Kasumi-1 (cell line): ENCODE measurements at regions not wholly inside any gene's neighbourhood (a gene's known extent, or its start where the extent isn't known, plus 50 kb on each side); places are given as distances from the start of the nearest gene placed in this dataset.
A peak's percentile ranks its signal among the peaks of the same experiment; 100 is the strongest.

Experiments used
- DNase-seq, 2 experiments: peaks; one replicate each; lab custom pipeline; 2025; lab: John Stamatoyannopoulos, UW

DNA sequence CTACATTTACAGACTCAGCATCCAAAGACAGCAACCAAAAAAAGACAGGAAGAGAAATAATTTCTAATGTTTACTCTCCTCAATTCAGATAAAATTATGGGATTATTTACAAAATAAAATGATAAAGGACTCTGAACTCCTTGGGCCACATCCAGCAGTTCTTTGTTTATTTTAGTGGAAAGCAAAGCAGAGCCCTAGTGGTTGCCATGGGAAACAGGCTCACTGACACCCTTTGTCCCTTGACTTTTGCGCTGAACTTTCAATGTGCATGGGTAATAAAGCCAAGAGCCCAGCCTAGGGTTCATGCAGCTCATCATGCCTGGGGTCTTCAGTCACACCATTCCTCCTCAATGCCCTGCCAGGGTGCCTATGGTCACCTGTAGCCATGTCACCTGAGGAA is 442.6 kb upstream of the IGFBP3 start:
- no peak for DNase-seq

DNA sequence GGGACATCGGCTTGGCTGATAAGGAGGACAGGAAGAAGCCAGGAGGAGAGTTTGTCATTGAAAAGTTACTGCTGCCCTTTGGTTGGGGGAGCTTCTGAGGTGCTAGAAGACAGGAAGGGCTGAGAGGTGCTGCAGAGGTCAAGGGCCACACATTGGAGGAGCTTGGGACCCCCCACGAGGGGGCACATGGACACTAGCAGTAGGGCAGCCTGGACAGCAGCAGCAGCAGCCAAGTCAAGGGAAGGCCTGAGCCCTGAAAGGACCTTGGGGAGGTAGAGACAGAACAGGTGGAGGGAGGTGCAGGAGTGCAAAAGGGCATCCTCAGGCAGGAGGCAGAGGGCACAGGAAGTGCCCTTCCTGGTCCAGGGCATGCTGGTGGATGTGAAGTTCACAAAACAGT is 439.7 kb upstream of the IGFBP3 start:
- DNase-seq, result no peak

DNA sequence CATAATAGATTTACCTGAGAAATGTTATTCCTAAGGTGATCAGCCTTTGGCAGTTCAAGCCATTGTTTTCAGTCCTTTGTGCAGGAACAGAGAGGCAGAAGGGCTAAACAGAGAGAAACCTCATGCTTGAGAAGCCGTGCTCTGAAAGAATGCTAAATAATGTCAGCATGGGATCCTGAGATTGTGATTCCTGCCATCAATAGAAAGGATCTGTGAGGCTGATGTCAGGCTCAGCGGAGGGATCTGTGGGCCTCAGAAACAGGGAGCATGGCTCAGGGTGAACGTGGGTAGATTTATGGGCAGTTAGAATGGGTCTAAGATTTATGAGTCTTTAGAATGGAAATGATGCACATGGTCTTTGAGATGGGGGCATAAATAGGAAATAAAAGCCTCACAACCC is 439.2 kb upstream of the IGFBP3 start:
- DNase-seq, result no peak

DNA sequence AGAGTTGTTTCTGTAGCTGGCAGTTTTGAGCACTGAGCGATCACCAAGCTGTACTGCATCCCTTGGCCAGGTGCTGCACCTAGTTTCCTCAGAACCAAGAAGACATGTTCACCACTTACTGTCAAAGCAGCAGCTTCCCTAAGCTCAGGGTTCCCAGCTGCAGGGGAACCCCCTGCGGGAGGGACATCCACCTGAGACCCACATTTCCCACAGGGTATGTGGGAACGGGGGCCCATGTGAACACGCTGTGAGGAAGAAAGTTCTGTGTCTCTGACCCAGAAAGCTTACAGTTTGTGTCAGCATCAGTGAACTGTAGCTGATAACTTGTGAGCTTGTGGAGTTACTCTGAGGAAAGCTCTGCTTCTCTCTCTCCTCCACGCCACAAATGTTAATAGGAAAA is 436.8 kb upstream of the IGFBP3 start:
- DNase-seq, result no peak

DNA sequence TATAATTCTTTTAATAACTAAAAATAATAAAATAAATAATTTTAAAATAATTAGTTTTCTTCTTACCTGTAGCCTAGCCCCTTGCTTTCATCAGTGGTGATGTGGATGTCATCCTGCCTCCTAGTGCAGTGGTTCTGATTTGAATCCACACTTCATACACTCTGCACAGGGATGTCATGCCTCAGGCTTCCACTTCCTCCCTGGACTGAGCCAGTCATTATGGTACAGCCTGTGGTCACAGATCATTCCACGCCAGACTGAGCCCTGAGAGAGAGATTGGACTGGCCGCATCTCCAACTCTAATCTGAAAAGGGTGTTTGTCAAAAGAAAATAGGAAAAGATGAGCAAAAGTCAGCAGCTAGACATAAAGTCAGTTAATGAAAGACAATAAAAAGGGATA is 436.2 kb upstream of the IGFBP3 start:
- no peak for DNase-seq

DNA sequence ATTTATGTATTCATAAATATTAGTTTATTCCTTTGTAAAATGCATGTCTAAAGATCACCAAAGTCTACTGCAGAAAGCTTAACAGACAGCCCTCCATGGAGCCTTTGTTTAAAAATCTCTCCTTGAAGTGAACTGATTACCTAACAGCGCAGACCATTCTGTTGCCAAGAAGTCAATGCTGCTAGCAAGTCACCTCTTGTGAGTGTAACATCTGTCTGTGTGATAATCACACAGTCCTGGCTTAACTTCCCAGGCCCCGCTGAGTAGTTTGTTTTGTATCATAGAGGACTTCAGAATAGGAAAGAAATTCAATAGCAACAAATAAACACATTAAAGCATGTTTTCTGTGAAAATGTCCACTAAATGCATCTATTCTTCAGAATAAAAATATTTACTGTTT is 435.3 kb upstream of the IGFBP3 start:
- no peak for DNase-seq

DNA sequence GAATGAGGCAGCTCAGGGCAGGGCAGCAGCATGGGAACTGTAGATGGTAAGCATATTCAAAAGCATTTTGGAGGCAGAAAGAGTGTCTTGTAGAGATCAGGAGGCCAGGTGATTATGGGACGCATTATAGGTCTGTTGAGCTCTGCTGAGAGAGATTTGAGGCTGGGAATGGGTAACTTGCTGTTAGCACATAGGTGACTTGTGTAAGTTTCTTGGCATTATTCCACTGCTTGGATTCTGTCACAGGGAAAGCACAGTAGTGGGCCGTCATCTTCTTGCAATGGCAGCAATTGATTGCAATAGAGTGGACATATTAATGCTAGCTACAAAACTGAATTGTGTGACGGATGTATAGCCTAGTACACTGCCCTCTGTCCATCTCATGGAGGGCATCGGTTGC is 434.3 kb upstream of the IGFBP3 start:
- DNase-seq, result no peak

DNA sequence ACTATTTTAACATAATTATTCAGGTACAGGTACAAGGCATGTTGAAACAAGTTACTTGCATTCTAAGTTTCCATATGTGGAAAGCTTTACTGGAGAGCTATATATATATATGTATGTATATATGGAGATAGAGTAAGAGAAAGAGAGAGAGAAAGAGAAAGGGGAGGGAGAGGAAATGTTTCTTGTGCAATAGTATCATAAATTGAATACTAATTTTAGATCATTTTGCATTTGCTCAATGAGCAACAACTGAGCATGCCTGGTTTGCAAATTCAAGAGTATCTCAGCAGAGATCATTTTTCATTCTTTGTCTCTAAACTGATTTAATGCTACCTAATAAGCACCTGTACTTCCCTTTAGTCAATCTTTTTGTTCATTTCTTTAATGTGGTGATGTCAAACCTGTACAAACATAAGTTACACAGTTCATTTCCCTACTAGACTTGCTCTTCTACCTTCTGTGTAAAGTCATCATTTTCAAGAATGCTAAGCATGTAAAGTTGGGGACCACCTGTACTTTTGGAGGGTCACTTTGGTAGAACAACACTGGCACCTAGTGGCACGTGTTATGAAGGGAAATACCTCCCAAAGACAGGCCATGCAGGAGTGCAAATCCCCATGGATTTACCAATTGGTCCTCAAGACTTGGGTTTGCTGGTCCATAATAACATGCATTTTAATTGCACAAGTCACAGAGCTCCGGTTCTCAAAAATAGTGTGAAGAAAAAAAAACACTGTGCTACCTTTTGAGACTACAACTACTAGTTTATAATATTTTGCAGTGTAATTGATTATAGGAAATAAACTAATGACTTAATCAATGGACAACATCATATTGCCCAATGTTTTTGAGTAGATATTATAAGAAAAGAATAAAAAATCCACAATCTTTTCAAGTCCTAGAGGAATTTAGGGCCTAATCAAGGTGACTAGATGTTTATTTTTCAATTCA is 431.2 kb upstream of the IGFBP3 start:
- peak; percentile 27 to 33 for DNase-seq

DNA sequence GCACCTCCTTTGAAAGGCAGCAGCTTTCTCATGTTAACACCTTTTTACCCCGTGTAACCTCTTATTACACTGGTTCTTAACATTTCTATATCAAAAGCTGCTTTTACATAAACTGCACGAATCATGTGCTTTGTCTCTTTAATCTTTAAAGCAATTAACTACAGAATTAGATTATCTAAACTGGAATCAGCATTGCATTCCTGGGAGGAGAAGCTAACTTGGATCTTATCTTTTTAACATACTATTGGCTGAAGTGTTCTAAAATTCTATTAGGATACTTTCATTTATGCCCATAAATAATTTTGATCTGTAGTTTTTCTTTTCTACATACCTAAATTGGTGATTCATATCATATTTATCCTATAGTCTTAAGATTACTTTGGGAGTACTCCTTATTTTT is 428.4 kb upstream of the IGFBP3 start:
- DNase-seq, result no peak

DNA sequence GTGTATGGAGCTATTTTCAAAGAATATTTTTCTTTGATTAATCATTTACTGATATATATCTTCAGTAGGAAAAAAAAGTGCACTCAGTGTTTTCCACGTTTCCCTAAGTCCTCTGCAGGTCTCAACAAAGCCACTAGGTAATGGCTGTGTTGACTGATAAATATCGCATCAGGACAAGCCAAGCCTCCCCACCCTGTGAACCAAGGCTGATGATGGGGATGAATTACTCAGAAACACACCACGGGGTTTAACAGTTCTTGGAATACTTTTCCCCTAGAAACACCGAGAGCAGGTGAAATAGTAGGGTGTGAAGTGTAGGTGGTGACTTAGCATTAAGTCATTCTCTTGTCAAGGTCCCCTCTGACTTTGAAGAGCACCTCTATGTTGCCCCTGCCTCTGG is 423.5 kb upstream of the IGFBP3 start:
- DNase-seq, result no peak

DNA sequence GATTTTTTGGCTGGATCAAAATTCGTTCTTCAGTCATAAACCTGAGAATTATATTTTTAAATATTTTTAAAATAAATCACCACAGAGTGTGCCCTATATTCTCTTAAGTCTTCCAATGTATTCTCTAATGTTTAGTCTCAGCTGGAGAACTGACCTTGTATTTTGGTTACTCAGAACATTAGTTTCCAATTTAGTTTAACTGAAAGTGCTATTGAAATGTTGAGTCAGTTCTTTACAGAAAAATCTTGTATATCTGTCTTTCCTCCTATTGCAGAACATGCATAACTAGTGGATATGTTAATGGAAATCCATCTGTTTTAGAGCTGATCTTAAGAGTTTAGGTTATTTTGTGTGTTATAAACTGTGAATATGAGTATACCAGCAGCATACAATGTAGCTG is 422.7 kb upstream of the IGFBP3 start:
- DNase-seq, result no peak

DNA sequence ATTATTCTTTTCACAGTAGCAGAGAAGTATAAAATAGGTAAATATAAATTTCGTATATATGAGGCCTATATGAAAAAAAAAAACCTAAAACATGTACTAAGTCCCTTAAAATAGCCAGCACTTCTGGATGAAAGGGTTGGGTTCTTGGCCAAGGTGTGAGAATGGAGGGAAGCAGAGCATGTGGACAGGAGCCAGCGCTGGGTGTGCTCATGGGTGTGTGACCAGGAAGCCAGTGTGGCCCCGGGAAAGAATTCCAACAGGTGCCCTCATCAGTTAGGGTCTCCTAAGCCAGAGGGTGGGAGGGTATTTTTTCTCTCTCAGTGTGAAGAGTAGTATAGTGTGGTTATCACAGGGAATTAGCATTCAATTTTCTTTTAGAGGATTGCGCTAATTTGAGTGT is 401.9 kb upstream of the IGFBP3 start:
- no peak for DNase-seq

DNA sequence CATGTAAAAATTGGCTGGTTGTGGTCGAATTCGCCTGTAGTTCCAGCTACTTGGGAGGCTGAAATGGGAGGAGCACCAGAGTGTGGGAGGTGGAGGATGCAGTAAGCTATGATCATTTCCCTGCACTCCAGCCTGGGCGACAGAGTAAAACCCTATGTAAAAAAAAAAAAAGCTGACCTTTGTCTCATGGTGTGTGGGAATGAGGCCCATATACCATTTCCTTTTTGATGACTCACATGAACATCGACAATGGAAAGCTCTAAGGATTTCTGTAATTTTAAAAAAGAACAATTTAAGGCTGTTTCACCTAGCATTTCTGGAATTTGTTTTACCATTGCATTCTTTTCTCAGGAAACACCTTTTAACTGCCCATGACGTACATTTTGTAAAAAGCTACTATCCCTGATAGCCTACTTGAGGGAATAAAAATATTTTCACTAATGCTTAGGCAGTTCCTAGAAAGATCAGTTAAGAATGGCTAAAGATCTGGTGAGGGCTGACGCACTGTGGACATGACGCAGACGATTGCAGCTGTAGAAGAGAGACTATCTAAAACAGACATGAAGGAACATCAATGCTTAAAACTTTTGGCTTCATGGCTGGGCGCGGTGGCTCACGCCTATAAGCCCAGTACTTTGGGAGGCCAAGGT is 400.6 kb upstream of the IGFBP3 start:
- DNase-seq, result no peak

DNA sequence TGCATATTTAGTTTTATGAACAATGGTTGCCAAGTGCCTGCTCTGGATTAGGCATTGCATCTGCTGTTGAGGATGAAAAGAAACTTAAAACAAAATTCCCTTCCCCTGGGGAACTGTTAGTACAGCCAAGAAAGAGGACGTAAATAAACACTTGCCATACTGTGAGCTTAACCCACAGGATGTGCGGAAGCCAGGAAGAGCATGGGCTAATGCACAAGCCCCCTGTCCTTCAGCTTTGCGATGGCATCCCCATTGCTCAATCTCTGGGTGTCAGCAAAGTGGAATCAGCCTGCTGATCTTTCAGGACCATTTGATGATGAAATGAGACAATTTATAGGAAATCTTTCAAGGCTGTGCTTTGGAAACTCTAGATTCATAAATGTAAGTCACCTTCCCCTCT is 399.9 kb upstream of the IGFBP3 start:
- no peak for DNase-seq

DNA sequence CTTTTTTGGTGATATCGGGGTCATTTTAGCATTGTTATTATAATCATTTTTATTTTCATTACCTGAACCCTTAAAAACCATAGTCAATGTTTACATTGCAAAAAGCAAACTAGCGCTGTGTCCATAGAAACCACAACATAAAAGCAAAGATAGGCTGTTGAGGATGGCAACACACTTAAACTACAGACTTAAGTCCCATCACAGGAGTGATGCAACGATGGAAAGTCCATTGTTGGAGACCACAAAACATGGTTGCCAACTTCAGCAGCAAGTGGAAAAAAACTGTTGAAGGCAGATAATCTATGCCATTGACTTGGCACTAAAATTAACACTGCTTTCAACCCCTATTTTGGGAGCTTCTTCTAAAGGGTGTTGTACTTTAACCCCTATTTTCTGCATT is 398.8 kb upstream of the IGFBP3 start:
- no peak for DNase-seq

DNA sequence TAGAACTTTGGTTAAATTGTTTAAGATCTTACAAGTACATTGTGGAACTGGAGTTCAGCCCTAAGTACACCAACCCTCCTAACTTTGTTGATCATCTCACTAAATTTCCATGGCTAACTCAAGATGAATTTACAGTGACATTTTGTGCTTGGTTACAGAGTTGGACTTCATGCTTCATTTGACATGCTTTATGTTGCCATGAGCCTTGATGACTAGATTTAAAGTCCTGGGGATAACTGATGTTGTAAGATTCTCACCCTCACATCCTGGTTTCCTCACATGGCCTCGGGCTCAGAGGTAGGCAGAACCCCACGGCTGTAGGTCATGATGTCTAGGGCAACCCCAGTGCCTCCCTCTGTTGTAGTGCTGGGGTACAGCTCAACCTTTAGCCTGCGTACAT is 397.2 kb upstream of the IGFBP3 start:
- DNase-seq, result no peak

DNA sequence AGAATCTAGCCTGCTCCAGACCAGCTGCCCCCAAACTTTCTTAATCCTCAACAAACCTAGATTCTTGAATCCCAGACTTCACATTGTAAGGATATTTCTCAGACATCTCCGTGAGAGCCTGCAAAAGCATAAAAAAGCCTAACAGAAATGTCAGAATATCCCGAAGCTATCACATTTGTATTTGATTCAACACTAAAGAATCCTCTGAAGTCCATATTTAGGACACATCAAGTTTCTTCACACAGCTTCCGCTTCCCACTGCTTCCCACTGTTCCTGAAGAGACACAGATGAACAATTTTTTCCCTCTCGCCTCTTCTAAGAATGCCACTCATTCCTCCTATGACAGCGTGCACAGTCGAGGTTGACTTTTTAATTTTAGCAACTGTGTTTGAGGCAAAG is 396.2 kb upstream of the IGFBP3 start:
- DNase-seq, result no peak

DNA sequence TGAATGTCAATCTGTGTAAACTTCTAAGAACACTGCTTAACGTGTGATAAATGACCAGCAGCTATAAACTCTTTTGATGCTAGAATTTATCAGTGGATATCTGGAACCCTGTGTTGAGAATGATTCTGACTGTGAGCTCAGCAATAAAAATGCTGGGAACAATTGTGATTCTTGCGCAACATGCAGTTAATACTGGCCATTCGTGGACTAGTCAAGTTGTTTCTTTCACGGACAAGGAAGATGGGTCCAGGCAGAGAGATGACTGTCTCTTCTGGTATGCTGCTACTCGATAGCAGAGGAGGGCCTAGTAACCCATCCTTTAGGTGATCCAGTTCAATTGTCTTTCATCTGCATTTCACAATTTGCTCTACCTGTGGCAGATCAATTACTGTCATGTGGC is 394.8 kb upstream of the IGFBP3 start:
- no peak for DNase-seq

DNA sequence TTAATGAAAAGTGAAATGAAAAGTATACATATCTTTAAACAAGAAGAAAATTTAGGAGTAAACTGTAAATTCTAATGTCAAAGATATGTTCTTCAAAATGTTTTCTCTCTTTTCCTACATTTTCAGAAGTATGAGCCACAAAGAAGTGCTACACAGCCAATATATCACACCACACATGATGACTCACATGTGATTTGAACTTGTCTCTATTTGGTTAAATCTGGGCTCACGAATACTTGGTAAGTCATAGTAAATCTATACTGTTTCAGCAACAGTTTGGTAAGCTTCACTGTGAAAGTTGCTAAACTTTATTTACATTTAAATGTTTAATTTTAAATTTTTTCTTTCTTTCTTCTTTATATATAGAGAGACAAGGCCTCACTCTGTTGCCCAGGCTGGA is 380.6 kb upstream of the IGFBP3 start:
- no peak for DNase-seq

DNA sequence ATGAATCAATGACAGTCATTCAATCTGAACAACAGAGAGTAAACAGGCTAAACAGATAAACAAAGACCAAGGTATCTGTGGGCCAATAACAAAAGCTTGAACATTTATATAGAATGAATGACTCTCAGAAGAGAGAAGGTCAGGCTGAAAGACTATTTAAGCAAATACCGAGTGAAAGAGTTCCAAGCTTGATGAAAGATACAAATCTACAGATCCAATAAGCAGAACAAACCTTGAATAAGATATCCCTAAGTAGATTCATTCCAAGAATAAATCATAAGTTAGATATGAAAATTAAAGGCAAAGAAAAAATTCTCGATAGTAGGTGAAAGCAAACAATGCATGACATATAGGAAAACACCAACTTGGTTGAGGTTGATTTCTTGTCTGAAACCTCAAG is 376.4 kb upstream of the IGFBP3 start:
- DNase-seq, result no peak

DNA sequence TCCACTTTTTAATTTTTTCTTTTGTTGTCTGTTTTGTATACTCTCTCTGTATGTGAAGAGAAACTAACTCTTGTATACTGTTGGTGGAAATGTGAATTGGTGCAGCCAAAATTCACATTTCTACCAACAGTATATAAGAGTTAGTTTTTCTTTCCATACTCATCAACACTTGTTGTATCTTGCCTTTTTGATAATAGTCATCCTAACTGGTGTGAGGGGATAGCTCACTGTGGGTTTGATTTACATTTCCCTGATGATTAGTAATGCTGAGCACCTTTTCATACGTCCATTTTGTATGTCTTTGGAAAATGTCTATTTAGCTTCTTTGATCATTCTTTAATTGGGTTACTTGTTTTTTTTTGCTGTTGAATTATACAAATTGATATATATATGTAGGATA is 375.5 kb upstream of the IGFBP3 start:
- no peak for DNase-seq

DNA sequence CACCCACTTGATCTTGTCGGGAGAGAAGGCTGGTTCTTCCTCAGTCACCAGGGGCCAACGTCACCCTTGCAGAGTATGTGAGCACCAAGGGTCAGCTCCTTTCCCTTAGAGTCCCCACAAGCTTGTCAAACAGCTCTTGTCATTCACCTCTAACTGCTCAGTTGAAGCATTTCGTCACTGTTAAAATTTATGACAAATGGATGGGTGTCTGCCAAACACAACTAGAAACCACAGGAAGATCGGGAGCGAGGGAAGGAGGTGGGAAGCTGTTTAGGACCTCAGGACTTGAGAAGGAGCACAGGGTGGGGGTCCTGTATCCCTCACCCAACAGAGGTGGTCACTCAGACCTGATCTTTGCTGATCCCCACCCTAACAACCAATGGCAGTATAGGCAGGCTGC is 373.3 kb upstream of the IGFBP3 start:
- no peak for DNase-seq

DNA sequence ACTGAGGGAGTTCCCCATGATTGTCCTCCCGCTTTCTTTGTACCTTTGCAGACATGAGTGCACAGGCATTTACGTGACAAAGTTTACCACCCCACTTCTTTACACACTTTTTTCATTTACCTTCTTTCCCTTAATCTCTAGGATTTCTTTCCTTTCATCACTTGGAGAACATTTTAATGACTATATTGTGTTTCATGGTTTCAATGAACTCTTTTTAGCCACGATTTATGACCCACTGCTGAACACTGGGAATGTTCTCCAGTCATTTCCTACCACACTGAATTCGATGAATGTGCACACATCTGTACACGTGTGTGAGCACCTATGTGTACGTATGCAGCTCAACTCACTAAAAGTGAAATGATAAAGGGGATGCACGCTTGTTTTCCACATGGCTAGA is 371.7 kb upstream of the IGFBP3 start:
- DNase-seq, result no peak
